ACC112 (cell line): ENCODE measurements at regions not wholly inside any gene's neighbourhood (a gene's known extent, or its start where the extent isn't known, plus 50 kb on each side); places are given as distances from the start of the nearest gene placed in this dataset.

Experiments used
- H2AFZ ChIP-seq: fragments of 200-600 bp; sonication (generic); one replicate; pipeline ENCODE4 v1.6.0; 2017; ENCODE audit warnings: antibody characterized with exemption, low read length; ENCODE audit not compliant: unreplicated experiment
- H3K27ac ChIP-seq: fragments of 200-600 bp; sonication (generic); 2 replicates; pipeline ENCODE4 v1.5.1; 2014; ENCODE audit warnings: low read depth, mild to moderate bottlenecking, antibody characterized with exemption, low read length, moderate library complexity
- H3K27me3 ChIP-seq: fragments of 200-600 bp; sonication (generic); 2 replicates; pipeline ENCODE4 v1.6.1; 2014; ENCODE audit warnings: mild to moderate bottlenecking, antibody characterized with exemption, low read length, moderate library complexity, mixed read lengths; ENCODE audit not compliant: insufficient read depth
- H3K36me3 ChIP-seq: fragments of 200-600 bp; sonication (generic); 2 replicates; pipeline ENCODE4 v1.6.1; 2016; ENCODE audit warnings: mild to moderate bottlenecking, antibody characterized with exemption, low read length, moderate library complexity, mixed read lengths; ENCODE audit not compliant: insufficient read depth
- H3K4me1 ChIP-seq: fragments of 200-600 bp; sonication (generic); one replicate; pipeline ENCODE4 v1.6.1; 2016; ENCODE audit warnings: low read length, mixed read lengths; ENCODE audit not compliant: insufficient read depth, unreplicated experiment, control insufficient read depth
- H3K4me3 ChIP-seq: fragments of 200-600 bp; sonication (generic); 2 replicates; pipeline ENCODE4 v1.5.1; 2014; ENCODE audit warnings: mild to moderate bottlenecking, low read depth, low read length
- H3K79me2 ChIP-seq: fragments of 200-600 bp; sonication (generic); one replicate; pipeline ENCODE4 v1.6.0; 2016; ENCODE audit warnings: low read length; ENCODE audit not compliant: control insufficient read depth, unreplicated experiment, insufficient read depth

DNA sequence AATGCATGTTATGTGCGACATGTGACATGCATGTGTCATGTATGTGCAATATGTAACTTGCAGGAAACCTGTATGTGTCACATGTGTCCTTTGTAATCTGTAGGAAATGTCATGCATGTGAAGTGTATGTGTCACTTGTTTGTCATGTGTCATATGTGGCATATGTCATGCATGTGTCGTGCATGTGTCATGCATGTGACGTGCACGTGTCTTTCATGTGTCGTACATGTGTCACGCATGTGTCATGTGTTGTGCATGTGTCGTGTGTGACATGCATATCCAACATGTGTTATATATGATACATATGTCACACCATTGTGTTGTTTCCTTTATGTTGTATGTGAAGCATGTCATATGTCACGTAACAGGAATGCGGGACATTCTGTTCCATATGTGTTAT, 2153.2 kb upstream of the PIK3C3 start:
- no peak overlapping the region for H3K27ac ChIP-seq
- H3K4me3 ChIP-seq = no peak overlapping the region
- peaks cover 17% of the 10 kb centered on the region for H3K79me2 ChIP-seq
- peaks cover 15% of the 10 kb centered on the region for H3K4me1 ChIP-seq
- H2AFZ ChIP-seq = no peak overlapping the region
- no peaks in the 10 kb centered on the region for H3K36me3 ChIP-seq
- no peaks in the 10 kb centered on the region for H3K27me3 ChIP-seq

DNA sequence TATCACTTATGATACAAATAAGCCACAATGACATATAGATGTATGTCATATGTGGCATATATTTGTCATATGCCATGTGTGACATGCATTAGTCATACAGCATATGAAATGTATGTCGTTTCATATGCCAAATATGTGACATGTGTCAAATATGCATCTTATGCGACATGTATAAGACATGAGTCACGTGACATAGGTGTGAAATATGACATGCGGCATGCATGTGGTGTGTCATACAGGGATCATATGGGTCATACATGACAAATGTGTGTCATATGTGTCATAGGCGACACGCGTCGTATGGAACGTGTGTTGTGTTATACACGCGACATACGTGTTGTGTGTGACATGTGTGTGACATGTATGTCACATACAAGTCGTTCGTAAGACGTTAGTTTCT, 2154.0 kb upstream of the PIK3C3 start:
- H3K36me3 ChIP-seq = no peaks in the 10 kb centered on the region
- H3K4me1 ChIP-seq = peaks cover 23% of the 10 kb centered on the region
- H3K27me3 ChIP-seq = no peaks in the 10 kb centered on the region
- peaks cover 24% of the 10 kb centered on the region for H3K79me2 ChIP-seq
- H3K27ac ChIP-seq = no peak overlapping the region
- no peak overlapping the region for H2AFZ ChIP-seq
- no peak overlapping the region for H3K4me3 ChIP-seq

- Histone ChIP-seq H3K36me3 (0 out of 2 replicates have a peak, but pooled peaks cover 5% of the 10 kb centered on the region), H3K4me3 (peak overlapping the region; percentile 76), H3K4me1 (peaks cover 23% of the 10 kb centered on the region), H3K27me3 (no peaks in the 10 kb centered on the region), H3K27ac (no peak overlapping the region), H2AFZ (peak overlapping the region; percentile 70), H3K79me2 (peaks cover 28% of the 10 kb centered on the region)
These were observed 2156.0 kb upstream of the PIK3C3 start for GRCh38 chr18:39799006-39799405.

- Histone ChIP-seq H2AFZ (no peak overlapping the region), H3K27me3 (no peaks in the 10 kb centered on the region), H3K4me1 (peaks cover 23% of the 10 kb centered on the region), H3K27ac (no peak overlapping the region), H3K4me3 (peak overlapping the region; percentile 48; the same call in 1 of the 2 replicates), H3K36me3 (0 out of 2 replicates have a peak, but pooled peaks cover 5% of the 10 kb centered on the region), H3K79me2 (peaks cover 34% of the 10 kb centered on the region)
These were observed 2158.6 kb upstream of the PIK3C3 start for GRCh38 chr18:39796393-39796792.

DNA sequence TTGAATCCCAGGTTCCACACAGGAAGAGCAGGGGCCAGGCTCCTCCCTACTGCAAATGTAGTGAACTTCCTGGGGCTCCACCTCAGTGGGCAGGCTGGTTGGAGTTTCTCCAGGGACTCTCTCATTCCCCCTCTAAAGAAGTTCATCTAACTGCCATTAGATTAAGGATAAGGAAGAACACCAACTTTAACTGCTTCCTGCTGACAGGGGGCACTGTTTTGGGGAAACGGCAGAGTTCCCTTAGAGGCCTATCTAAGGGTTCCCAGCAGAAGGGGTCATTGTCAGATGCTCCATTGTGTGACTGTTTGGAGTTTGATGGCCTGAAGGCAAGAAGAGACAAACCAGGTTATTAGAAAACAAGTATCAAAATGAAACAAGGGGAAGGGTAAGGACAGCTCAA, 2159.7 kb upstream of the PIK3C3 start:
- no peaks in the 10 kb centered on the region for H3K27me3 ChIP-seq
- no peak overlapping the region for H3K27ac ChIP-seq
- H3K4me3 ChIP-seq = no peak overlapping the region
- H3K4me1 ChIP-seq = peaks cover 23% of the 10 kb centered on the region
- 0 out of 2 replicates have a peak, but pooled peaks cover 5% of the 10 kb centered on the region for H3K36me3 ChIP-seq
- peaks cover 34% of the 10 kb centered on the region for H3K79me2 ChIP-seq
- no peak overlapping the region for H2AFZ ChIP-seq

DNA sequence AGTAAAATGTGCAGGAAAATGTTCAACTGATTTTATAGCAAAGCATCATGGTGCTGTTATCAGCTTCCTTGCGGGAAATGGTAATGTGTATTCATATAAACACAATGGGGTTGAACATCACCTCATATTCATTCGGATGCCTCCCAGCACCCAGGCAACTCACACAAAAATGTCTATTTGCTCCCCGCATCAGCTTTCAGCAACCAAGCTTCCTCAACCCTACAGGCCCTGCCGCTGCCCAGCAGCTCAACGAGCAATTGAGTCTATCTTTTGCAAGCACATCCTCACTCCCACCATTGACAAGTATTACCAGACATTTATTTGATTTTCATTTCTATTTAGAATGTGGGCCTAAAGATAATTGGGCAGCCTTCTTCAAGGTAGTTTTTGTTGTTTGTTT, 2161.4 kb upstream of the PIK3C3 start:
- no peak overlapping the region for H3K27ac ChIP-seq
- H3K79me2 ChIP-seq = peaks cover 35% of the 10 kb centered on the region
- 0 out of 2 replicates have a peak, but pooled peaks cover 5% of the 10 kb centered on the region for H3K36me3 ChIP-seq
- H3K4me1 ChIP-seq = peaks cover 29% of the 10 kb centered on the region
- no peak overlapping the region for H2AFZ ChIP-seq
- H3K4me3 ChIP-seq = no peak overlapping the region
- no peaks in the 10 kb centered on the region for H3K27me3 ChIP-seq

- Histone ChIP-seq H3K36me3 (no peaks in the 10 kb centered on the region), H3K4me1 (peaks cover 6% of the 10 kb centered on the region), H2AFZ (no peak overlapping the region), H3K27me3 (no peaks in the 10 kb centered on the region), H3K4me3 (no peak overlapping the region), H3K79me2 (peaks cover 22% of the 10 kb centered on the region), H3K27ac (no peak overlapping the region)
These were observed 2166.7 kb upstream of the PIK3C3 start for GRCh38 chr18:39788383-39788782.

- no peaks in the 10 kb centered on the region for H3K36me3 ChIP-seq
- H3K4me3 ChIP-seq = no peak overlapping the region
- H3K4me1 ChIP-seq = peaks cover 6% of the 10 kb centered on the region
- peaks cover 24% of the 10 kb centered on the region for H3K79me2 ChIP-seq
- no peak overlapping the region for H3K27ac ChIP-seq
- H2AFZ ChIP-seq = no peak overlapping the region
- no peaks in the 10 kb centered on the region for H3K27me3 ChIP-seq
These were observed 2168.6 kb upstream of the PIK3C3 start for GRCh38 chr18:39786477-39786876.

DNA sequence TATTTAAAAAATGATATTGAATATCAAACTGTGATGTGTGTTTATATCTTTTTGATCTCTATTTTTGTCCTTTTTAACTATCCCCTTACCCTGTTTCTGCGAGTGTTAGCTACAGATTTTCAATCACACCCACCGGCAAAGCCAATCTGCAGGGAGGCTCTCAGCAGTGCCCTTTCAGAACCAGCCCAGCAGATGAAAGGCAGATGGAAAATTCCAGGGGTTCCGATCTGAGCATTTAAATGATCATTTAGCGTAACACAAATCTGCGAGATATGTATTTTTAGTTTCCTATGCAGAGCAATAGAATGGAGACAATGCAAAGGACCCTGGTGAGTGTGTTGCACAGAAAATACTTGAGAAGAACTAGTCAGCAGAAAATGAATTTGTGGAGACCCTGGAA, 2170.5 kb upstream of the PIK3C3 start:
- H3K36me3 ChIP-seq = no peaks in the 10 kb centered on the region
- H3K79me2 ChIP-seq = peaks cover 25% of the 10 kb centered on the region
- H2AFZ ChIP-seq = no peak overlapping the region
- peaks cover 4% of the 10 kb centered on the region for H3K4me1 ChIP-seq
- no peak overlapping the region for H3K4me3 ChIP-seq
- no peaks in the 10 kb centered on the region for H3K27me3 ChIP-seq
- no peak overlapping the region for H3K27ac ChIP-seq

DNA sequence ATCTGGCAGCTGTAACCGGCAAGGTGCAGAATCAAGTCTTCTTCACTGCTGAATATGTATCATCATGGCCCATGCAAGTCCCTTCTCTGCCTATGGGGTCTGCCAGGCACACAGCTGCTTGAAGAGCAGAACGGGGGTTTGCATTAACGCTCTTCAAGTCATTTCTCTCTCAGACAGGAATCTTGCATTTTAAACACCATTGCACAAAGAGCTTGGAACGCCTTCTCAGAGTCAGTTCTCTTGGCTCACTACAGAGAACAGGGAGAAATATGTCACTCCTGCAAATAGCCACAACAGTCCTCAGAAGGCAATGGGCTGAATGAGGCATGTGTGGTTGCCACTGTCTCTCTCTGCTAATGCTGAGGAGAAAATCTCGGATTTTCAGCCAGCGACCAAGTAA, 2173.5 kb upstream of the PIK3C3 start:
- H3K27ac ChIP-seq = no peak overlapping the region
- H3K36me3 ChIP-seq = no peaks in the 10 kb centered on the region
- no peaks in the 10 kb centered on the region for H3K4me1 ChIP-seq
- H3K4me3 ChIP-seq = no peak overlapping the region
- H3K27me3 ChIP-seq = no peaks in the 10 kb centered on the region
- H2AFZ ChIP-seq = no peak overlapping the region
- peaks cover 22% of the 10 kb centered on the region for H3K79me2 ChIP-seq

GRCh38 chr18:39780774-39781173, 2174.3 kb upstream of the PIK3C3 start:
- no peak overlapping the region for H2AFZ ChIP-seq
- H3K79me2 ChIP-seq = peaks cover 19% of the 10 kb centered on the region
- H3K4me1 ChIP-seq = no peaks in the 10 kb centered on the region
- H3K4me3 ChIP-seq = no peak overlapping the region
- H3K36me3 ChIP-seq = no peaks in the 10 kb centered on the region
- no peak overlapping the region for H3K27ac ChIP-seq
- no peaks in the 10 kb centered on the region for H3K27me3 ChIP-seq
